ENCODE measurements at regions not wholly inside any gene's neighbourhood (a gene's known extent, or its start where the extent isn't known, plus 50 kb on each side); places are given as distances from the start of the nearest gene placed in this dataset.

- H3K4me1 ChIP-seq, result no peaks in the 10 kb centered on the region
- H3K36me3 Mint-ChIP-seq (ENCODE audit: insufficient read depth, unreplicated experiment), result no peaks in the 10 kb centered on the region
- CTCF ChIA-PET, result no interaction called here
- no peak for TF ChIP-seq CTCF (IDR thresholded peaks at IDR 0.05; ENCODE audit: insufficient read depth in 1 of 2, low read depth in 1 of 2, low read length in 1 of 2, severe bottlenecking in 1 of 2, unreplicated experiment in 1 of 2)
- no peak for DNase-seq
- H3K36me3 ChIP-seq (ENCODE audit: control insufficient read depth, insufficient read depth, low read length), result no peaks in the 10 kb centered on the region
- H3K27me3 Mint-ChIP-seq (ENCODE audit: insufficient read depth, unreplicated experiment), result peaks cover 10% of the 10 kb centered on the region
- POLR2A ChIA-PET, result no interaction called here
- no peaks in the 10 kb centered on the region for H3K9me3 ChIP-seq
- no peak overlapping the region for H3K27ac Mint-ChIP-seq (ENCODE audit: unreplicated experiment)
- no TSS peak for BruUV-seq (replicated peaks)
- no peak overlapping the region for H3K4me3 Mint-ChIP-seq (ENCODE audit: unreplicated experiment)
- H3K9me3 Mint-ChIP-seq (ENCODE audit: unreplicated experiment), result no peaks in the 10 kb centered on the region
- H3K4me1 Mint-ChIP-seq (ENCODE audit: low read depth, unreplicated experiment), result no peaks in the 10 kb centered on the region
- intact Hi-C loops (cut with micrococcal nuclease; ENCODE audit: unreplicated experiment), result no loop called here
- no peak overlapping the region for H3K4me3 ChIP-seq (ENCODE audit: low read depth, low read length)
- no peaks in the 10 kb centered on the region; the same call in 1 of the 2 replicates for H3K27me3 ChIP-seq (replicated peaks; ENCODE audit: control insufficient read depth, insufficient read depth, low read length)
Measured at GRCh38 chr11:109112261-109112660, 309.7 kb upstream of the C11orf87 start.

GRCh38 chr11:109112821-109113280 lies 309.1 kb upstream of the C11orf87 start:
- TF ChIP-seq CTCF (IDR thresholded peaks at IDR 0.05; ENCODE audit: insufficient read depth in 1 of 2, low read depth in 1 of 2, low read length in 1 of 2, severe bottlenecking in 1 of 2, unreplicated experiment in 1 of 2), result no peak
- Histone ChIP-seq H3K4me1 (no peaks in the 10 kb centered on the region), H3K4me3 (ENCODE audit: low read depth, low read length) (no peak overlapping the region), H3K9me3 (no peaks in the 10 kb centered on the region), H3K27me3 (replicated peaks; ENCODE audit: control insufficient read depth, insufficient read depth, low read length) (no peaks in the 10 kb centered on the region; the same call in 1 of the 2 replicates), H3K36me3 (ENCODE audit: control insufficient read depth, insufficient read depth, low read length) (no peaks in the 10 kb centered on the region)
- BruUV-seq (replicated peaks), result no TSS peak
- Mint-ChIP-seq H3K9me3 (ENCODE audit: unreplicated experiment) (no peaks in the 10 kb centered on the region), H3K4me3 (ENCODE audit: unreplicated experiment) (no peak overlapping the region), H3K27ac (ENCODE audit: unreplicated experiment) (no peak overlapping the region), H3K4me1 (ENCODE audit: low read depth, unreplicated experiment) (no peaks in the 10 kb centered on the region), H3K36me3 (ENCODE audit: insufficient read depth, unreplicated experiment) (no peaks in the 10 kb centered on the region), H3K27me3 (ENCODE audit: insufficient read depth, unreplicated experiment) (peaks cover 10% of the 10 kb centered on the region)
- no peak for DNase-seq
- ChIA-PET POLR2A (no interaction called here), CTCF (no interaction called here)
- intact Hi-C loops (cut with micrococcal nuclease; ENCODE audit: unreplicated experiment), result no loop called here

- BruUV-seq (replicated peaks), result no TSS peak
- Mint-ChIP-seq H3K36me3 (ENCODE audit: insufficient read depth, unreplicated experiment) (no peaks in the 10 kb centered on the region), H3K4me1 (ENCODE audit: low read depth, unreplicated experiment) (no peaks in the 10 kb centered on the region), H3K4me3 (ENCODE audit: unreplicated experiment) (no peak overlapping the region), H3K9me3 (ENCODE audit: unreplicated experiment) (no peaks in the 10 kb centered on the region), H3K27ac (ENCODE audit: unreplicated experiment) (no peak overlapping the region), H3K27me3 (ENCODE audit: insufficient read depth, unreplicated experiment) (peaks cover 8% of the 10 kb centered on the region)
- intact Hi-C loops (cut with micrococcal nuclease; ENCODE audit: unreplicated experiment), result no loop called here
- no peak for DNase-seq
- no peaks in the 10 kb centered on the region for H3K4me1 ChIP-seq
- ChIA-PET POLR2A (no interaction called here), CTCF (no interaction called here)
- H3K4me3 ChIP-seq (ENCODE audit: low read depth, low read length), result no peak overlapping the region
- no peaks in the 10 kb centered on the region for H3K27me3 ChIP-seq (replicated peaks; ENCODE audit: control insufficient read depth, insufficient read depth, low read length)
- no peaks in the 10 kb centered on the region for H3K9me3 ChIP-seq
- H3K36me3 ChIP-seq (ENCODE audit: control insufficient read depth, insufficient read depth, low read length), result no peaks in the 10 kb centered on the region
- TF ChIP-seq CTCF (IDR thresholded peaks at IDR 0.05; ENCODE audit: insufficient read depth in 1 of 2, low read depth in 1 of 2, low read length in 1 of 2, severe bottlenecking in 1 of 2, unreplicated experiment in 1 of 2), result no peak
Measured at GRCh38 chr11:109120341-109120740, 301.6 kb upstream of the C11orf87 start.
